ENCODE measurements at regions not wholly inside any gene's neighbourhood (a gene's known extent, or its start where the extent isn't known, plus 50 kb on each side); places are given as distances from the start of the nearest gene placed in this dataset.

DNA sequence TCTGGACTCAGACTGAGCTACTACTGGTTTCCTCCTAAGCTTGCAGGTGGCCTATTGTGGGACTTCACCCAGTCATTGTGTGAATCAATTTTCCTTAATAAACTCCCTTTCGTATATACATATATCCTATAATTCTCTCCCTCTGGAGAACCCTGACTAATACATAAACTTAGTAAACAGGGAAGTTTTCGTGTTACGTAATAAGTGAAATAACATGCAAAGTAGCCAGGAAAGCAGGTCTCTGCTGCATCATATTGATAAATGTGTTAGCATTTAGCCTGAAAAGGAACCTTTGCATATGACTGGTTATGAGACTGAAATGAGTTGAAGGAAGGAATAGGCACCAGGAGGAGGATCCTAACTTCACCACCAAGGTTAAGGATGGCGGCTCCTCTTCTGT lies 527.2 kb upstream of the FAM98A start:
- DNase-seq = no peak

GRCh38 chr2:34123996-34124785 lies 525.1 kb upstream of the FAM98A start:
- no peak for DNase-seq

- no peak for DNase-seq
These were observed 522.0 kb upstream of the FAM98A start for GRCh38 chr2:34121076-34121475.

- no peak for DNase-seq
These were observed 516.0 kb upstream of the FAM98A start for GRCh38 chr2:34115076-34115475.

DNA sequence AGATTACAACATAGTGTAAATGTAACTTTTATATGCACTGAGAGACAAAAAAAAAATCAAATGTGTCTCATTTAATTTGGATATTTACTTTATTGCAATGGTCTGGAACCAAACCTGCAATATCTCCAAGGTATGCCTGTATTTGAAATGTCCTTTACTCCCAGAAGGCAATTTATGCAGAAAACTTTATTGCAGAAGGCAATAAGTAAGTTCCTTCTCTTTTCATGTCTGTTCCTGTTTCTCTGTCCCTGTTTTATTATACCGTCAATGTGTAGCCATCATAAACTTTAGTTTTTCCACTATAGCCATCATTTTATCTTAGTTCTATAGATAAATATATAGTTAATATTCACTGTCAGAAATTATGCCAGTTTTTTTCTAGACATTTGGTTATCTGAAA lies 513.1 kb upstream of the FAM98A start:
- DNase-seq = no peak

DNA sequence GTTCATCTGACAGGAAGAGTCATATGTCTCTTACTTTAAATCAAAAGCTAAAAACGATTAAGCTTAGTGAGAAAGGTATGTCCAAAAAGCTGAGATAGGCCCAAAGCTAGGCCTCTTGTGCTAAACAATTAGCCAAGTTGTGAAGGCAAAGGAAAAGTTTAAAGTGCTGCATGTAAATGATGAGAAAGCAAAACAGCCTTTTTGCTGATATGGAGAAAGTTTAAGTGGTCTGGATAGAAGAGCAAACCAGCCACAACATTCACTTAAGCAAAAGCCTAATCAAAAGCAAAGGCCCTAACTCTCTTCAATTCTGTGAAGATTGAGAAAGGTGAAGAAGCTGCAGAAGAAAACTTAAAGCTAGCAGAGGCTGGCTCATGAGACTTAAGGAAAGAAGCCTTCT lies 511.3 kb upstream of the FAM98A start:
- DNase-seq = no peak

DNA sequence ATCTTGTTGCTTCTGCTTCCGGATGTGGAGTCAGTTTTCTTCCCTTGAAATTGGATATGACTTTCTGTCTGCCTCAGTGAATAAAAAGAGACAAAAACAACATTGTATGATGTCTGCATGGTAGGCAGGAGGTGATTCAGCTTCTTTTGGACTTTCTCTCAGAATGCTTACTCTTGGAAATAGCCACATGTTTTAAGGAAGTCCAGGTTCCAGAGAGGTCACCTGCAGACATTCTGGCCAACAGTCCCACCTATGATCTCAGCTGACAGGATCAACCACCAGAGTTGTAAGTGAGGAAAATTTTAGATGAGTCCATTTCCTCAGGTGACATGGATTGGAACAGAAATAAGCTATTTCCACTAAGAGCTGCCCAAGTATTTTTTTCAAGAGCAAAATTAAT lies 508.7 kb upstream of the FAM98A start:
- DNase-seq = no peak

GRCh38 chr2:34105006-34105767 lies 506.1 kb upstream of the FAM98A start:
- peak; percentile 94 for DNase-seq

GRCh38 chr2:34104601-34105000 lies 505.5 kb upstream of the FAM98A start:
- DNase-seq = peak; percentile 55

DNA sequence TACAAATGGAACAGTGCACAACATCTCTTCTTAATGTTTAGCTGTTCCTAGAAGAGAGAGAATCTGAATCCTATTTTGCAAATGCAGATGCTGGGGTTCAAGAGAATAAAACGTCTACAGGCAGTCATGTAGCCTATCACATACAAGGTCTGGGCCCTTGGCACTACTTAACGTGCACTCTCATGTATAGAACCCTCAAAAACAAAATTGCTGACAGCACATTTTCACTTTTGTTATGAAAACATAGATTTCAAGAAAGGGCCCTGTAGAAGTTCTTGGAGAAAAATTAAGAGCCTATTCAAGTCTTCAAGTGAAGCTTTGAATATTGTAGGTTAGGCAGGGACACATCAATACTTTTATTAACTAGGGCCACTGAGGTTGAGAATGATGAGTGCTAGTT lies 504.3 kb upstream of the FAM98A start:
- no peak for DNase-seq

GRCh38 chr2:34102339-34102738 lies 503.2 kb upstream of the FAM98A start:
- peak; percentile 45 for DNase-seq

- DNase-seq = no peak
These were observed 500.3 kb upstream of the FAM98A start for GRCh38 chr2:34099377-34099776.

DNA sequence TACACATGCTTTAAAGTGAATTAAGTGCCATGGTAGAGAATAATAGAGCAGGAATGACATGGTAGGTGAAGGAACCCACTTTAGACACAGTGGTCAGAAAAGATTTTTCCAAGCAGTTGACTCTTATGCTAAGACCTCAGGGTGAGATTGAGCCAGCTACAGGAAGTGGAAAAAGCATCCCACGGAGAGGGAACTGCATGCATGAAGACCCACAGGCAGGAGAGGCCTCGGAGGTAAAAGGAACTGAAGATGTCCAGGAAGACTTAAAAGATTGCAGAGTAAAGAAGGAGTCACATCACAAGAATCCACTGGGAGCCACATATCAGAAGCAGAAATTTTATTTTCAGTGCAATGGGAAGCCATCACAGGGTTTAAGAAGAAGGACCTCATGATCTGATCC lies 499.2 kb upstream of the FAM98A start:
- DNase-seq = no peak

GRCh38 chr2:34096562-34097171 lies 497.6 kb upstream of the FAM98A start:
- DNase-seq = peak; percentile 73

GRCh38 chr2:34093790-34094189 lies 494.7 kb upstream of the FAM98A start:
- DNase-seq = no peak

DNA sequence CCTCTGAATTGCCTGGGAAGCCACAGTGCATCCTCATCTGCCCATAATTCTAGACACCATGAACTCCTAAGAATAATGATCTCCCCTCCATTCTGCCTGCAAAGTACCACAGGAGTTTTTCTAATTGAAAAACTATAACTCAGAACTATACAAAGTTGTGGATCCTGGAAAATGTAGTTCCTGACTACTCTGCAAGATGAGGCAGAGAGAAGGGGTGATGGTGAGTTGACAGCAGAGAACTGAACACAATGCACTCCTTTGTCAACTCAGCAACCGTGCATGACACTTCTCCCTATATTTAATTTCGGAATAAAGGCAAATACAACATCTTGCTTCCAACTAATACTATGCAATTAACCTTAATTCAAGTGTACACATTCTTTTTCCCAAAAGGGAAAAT lies 471.1 kb upstream of the FAM98A start:
- no peak for DNase-seq

- DNase-seq = no peak
These were observed 470.5 kb upstream of the FAM98A start for GRCh38 chr2:34069604-34070003.

DNA sequence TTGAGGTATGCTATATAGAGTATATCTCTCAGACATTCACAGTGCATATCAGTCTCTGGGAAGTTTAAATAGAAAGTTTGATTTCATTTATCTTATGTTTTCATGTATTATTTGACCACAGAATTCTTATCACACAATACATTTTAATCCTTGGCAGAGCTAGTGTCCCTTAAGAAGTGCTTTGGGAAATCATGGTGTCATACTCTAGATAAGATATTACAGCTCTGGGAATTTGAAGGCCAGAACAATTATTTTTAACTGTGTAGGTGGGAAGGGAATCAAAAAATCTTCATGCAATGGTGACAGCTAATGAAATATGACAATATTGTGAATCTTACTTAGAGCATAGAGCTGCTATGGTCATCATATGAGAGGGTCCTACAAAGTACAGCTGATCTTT lies 451.3 kb upstream of the FAM98A start:
- no peak for DNase-seq

GRCh38 chr2:34045101-34045655 lies 446.1 kb upstream of the FAM98A start:
- no peak for DNase-seq

DNA sequence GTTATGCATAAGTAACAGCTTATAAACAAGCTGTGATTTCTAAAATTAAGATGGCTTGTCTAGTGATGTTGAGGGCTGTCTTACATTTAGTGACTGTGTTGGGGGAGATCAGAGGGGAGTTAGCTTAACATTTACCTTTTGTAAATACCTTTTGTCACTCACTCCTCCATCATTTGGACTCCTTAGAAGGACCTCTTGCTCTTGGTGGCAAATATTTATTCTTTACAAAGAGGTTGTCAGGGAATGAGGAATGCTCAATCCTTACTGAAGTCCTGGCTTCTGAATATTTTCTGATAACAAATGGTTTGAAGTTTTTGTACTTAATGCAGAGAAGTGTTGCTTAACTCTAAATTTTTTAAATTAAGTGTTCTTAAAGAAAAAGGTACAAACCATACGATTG lies 438.8 kb upstream of the FAM98A start:
- DNase-seq = no peak

- DNase-seq = no peak
These were observed 438.1 kb upstream of the FAM98A start for GRCh38 chr2:34037157-34037556.

GRCh38 chr2:34031097-34031496 lies 432.0 kb upstream of the FAM98A start:
- DNase-seq = no peak

GRCh38 chr2:34030273-34030672 lies 431.2 kb upstream of the FAM98A start:
- no peak for DNase-seq

DNA sequence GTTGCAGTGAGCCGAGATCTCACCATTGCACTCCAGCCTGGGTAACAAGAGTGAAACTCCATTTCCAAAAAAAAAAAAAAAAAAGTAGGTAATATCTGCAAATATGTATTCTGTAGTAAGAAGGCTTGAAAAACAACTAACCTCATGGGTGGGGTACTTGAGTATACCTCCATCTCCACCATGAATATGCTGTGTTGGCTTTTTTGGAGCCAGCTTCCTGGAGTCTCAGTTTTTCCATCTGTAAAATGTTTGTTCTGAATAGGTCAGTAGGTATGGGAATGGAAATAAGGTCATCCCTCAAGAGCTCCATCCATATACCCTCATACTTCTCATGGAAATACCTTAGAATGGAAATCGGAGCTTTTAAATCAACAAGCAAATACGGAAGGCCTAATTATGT lies 430.0 kb upstream of the FAM98A start:
- no peak for DNase-seq
